ENCODE measurements at regions not wholly inside any gene's neighbourhood (a gene's known extent, or its start where the extent isn't known, plus 50 kb on each side); places are given as distances from the start of the nearest gene placed in this dataset.

DNA sequence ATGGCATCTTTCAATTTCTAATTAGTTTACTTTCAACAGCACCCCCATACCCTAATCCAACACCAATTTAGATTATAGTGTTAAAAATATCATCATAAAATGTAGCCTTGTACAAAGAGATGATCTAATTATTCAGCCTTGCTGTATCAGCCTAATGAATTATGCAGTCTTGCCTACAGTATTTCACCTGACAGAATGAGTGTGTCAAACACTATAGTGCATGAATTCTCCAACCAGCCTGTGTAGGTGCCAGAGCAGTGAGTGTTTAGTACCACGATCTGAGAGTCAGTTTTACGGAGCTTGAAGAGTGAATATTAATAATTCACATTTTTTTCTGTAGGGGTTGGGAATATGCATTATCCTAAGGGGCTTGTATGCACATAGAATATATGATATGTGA is 411.6 kb upstream of the SLC14A2 start:
- Mint-ChIP-seq H3K27ac (ENCODE audit: unreplicated experiment) (no peak overlapping the region), H3K27me3 (ENCODE audit: low read depth, unreplicated experiment) (no peaks in the 10 kb centered on the region), H3K4me3 (ENCODE audit: unreplicated experiment) (no peak overlapping the region), H3K4me1 (ENCODE audit: low read depth, unreplicated experiment) (no peaks in the 10 kb centered on the region), H3K36me3 (ENCODE audit: low read depth, unreplicated experiment) (no peaks in the 10 kb centered on the region), H3K9me3 (ENCODE audit: unreplicated experiment) (no peaks in the 10 kb centered on the region)
- FAIRE-seq (no peak), DNase-seq (ENCODE audit: low read depth) (no peak)
- Histone ChIP-seq H3K27ac (ENCODE audit: low read depth, low read length) (no peak overlapping the region), H3K4me2 (ENCODE audit: low read length) (no peak overlapping the region), H3K4me3 (ENCODE audit: insufficient read depth, low read depth, low read length) (no peak overlapping the region), H3K9ac (ENCODE audit: low read length) (no peak overlapping the region), H3K9me3 (ENCODE audit: insufficient read depth, low read depth, low read length) (peaks cover 4% of the 10 kb centered on the region), H4K20me1 (ENCODE audit: insufficient read depth, low read length) (no peaks in the 10 kb centered on the region), H3K27me3 (ENCODE audit: insufficient read depth, low read length) (no peaks in the 10 kb centered on the region), H3K79me2 (ENCODE audit: insufficient read depth, low read length) (no peaks in the 10 kb centered on the region), H2AFZ (ENCODE audit: low read depth, low read length) (no peak overlapping the region), H3K36me3 (ENCODE audit: insufficient read depth, low read length) (no peaks in the 10 kb centered on the region), H3K4me1 (ENCODE audit: insufficient read depth, low read length) (no peaks in the 10 kb centered on the region)
- no peak for TF ChIP-seq EZH2 (IDR thresholded peaks at IDR 0.05; ENCODE audit: insufficient read depth, low read length)
- TF ChIP-seq, protein P1, sequence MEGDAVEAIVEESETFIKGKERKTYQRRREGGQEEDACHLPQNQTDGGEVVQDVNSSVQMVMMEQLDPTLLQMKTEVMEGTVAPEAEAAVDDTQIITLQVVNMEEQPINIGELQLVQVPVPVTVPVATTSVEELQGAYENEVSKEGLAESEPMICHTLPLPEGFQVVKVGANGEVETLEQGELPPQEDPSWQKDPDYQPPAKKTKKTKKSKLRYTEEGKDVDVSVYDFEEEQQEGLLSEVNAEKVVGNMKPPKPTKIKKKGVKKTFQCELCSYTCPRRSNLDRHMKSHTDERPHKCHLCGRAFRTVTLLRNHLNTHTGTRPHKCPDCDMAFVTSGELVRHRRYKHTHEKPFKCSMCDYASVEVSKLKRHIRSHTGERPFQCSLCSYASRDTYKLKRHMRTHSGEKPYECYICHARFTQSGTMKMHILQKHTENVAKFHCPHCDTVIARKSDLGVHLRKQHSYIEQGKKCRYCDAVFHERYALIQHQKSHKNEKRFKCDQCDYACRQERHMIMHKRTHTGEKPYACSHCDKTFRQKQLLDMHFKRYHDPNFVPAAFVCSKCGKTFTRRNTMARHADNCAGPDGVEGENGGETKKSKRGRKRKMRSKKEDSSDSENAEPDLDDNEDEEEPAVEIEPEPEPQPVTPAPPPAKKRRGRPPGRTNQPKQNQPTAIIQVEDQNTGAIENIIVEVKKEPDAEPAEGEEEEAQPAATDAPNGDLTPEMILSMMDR (IDR thresholded peaks at IDR 0.05; ENCODE audit: insufficient read depth, low read depth, low read length) = no peak

DNA sequence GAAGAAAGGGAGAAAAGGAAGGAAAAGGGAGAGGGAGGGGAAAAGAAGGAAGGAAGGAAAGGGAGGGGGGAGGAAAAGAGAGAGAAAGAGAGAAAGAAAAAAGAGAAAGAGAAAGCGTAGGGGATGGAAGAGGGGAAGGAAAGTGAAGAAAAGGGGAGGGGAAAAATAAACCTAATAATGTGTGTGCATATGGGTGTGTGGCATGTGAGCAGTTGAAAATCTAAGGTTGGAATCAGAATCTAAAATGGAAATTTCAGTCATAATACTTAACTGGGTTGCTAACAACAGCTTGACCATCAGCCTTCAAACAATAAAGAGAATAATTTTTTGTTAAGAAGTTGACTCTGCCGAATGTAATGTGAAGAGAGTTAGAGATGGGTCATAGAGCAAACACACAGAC is 407.9 kb upstream of the SLC14A2 start:
- no peaks in the 10 kb centered on the region for H3K9me3 Mint-ChIP-seq (ENCODE audit: unreplicated experiment)
- H3K27me3 ChIP-seq (ENCODE audit: insufficient read depth, low read length) = no peaks in the 10 kb centered on the region
- no peak for FAIRE-seq

DNA sequence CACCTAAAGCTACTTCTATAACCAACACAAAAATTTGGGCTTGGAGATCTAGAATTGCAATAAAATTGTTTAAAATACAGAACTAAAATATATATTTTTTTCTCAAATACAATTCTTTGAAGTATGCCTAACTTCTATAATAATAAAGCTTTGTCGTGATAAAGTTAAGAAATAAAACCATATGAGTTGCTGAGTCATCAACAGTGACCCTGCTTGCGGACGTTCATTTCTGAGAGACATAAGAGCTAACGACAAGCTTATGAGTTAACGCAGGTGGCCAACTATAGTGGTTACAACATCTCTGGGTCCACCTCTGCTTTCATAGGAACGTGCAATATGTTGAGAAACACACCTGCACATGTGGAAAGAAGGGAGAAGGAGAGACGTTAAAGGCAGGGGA is 407.1 kb upstream of the SLC14A2 start:
- Histone ChIP-seq H3K4me1 (ENCODE audit: insufficient read depth, low read length) (no peaks in the 10 kb centered on the region), H4K20me1 (ENCODE audit: insufficient read depth, low read length) (no peaks in the 10 kb centered on the region), H3K27ac (ENCODE audit: low read depth, low read length) (no peak overlapping the region), H3K9me3 (ENCODE audit: insufficient read depth, low read depth, low read length) (no peaks in the 10 kb centered on the region), H2AFZ (ENCODE audit: low read depth, low read length) (no peak overlapping the region), H3K4me2 (ENCODE audit: low read length) (no peak overlapping the region), H3K9ac (ENCODE audit: low read length) (no peak overlapping the region), H3K4me3 (ENCODE audit: insufficient read depth, low read depth, low read length) (no peak overlapping the region), H3K79me2 (ENCODE audit: insufficient read depth, low read length) (no peaks in the 10 kb centered on the region), H3K27me3 (ENCODE audit: insufficient read depth, low read length) (no peaks in the 10 kb centered on the region), H3K36me3 (ENCODE audit: insufficient read depth, low read length) (no peaks in the 10 kb centered on the region)
- H3K27me3 Mint-ChIP-seq (ENCODE audit: low read depth, unreplicated experiment) = peaks cover 2% of the 10 kb centered on the region
- no peak for FAIRE-seq
- no peaks in the 10 kb centered on the region for H3K4me1 Mint-ChIP-seq (ENCODE audit: low read depth, unreplicated experiment)
- no peak for DNase-seq (ENCODE audit: low read depth)
- no peak overlapping the region for H3K4me3 Mint-ChIP-seq (ENCODE audit: unreplicated experiment)
- no peak for TF ChIP-seq EZH2 (IDR thresholded peaks at IDR 0.05; ENCODE audit: insufficient read depth, low read length)
- TF ChIP-seq, protein P1 (IDR thresholded peaks at IDR 0.05; ENCODE audit: insufficient read depth, low read depth, low read length) = no peak
- no peak overlapping the region for H3K27ac Mint-ChIP-seq (ENCODE audit: unreplicated experiment)
- no peaks in the 10 kb centered on the region for H3K36me3 Mint-ChIP-seq (ENCODE audit: low read depth, unreplicated experiment)
- no peaks in the 10 kb centered on the region for H3K9me3 Mint-ChIP-seq (ENCODE audit: unreplicated experiment)

More for the DNA sequence above, 407.9 kb upstream of the SLC14A2 start:
- no peak for DNase-seq (ENCODE audit: low read depth)
- H3K4me3 ChIP-seq (ENCODE audit: insufficient read depth, low read depth, low read length) = no peak overlapping the region
- H3K36me3 ChIP-seq (ENCODE audit: insufficient read depth, low read length) = no peaks in the 10 kb centered on the region
- no peaks in the 10 kb centered on the region for H3K9me3 ChIP-seq (ENCODE audit: insufficient read depth, low read depth, low read length)
- H2AFZ ChIP-seq (ENCODE audit: low read depth, low read length) = no peak overlapping the region
- Mint-ChIP-seq H3K27ac (ENCODE audit: unreplicated experiment) (no peak overlapping the region), H3K4me1 (ENCODE audit: low read depth, unreplicated experiment) (no peaks in the 10 kb centered on the region), H3K4me3 (ENCODE audit: unreplicated experiment) (no peak overlapping the region), H3K27me3 (ENCODE audit: low read depth, unreplicated experiment) (peaks cover 2% of the 10 kb centered on the region), H3K36me3 (ENCODE audit: low read depth, unreplicated experiment) (no peaks in the 10 kb centered on the region)
- TF ChIP-seq EZH2 (IDR thresholded peaks at IDR 0.05; ENCODE audit: insufficient read depth, low read length) = no peak
- TF ChIP-seq, protein P1 (IDR thresholded peaks at IDR 0.05; ENCODE audit: insufficient read depth, low read depth, low read length) = no peak
- H3K79me2 ChIP-seq (ENCODE audit: insufficient read depth, low read length) = no peaks in the 10 kb centered on the region
- H3K27ac ChIP-seq (ENCODE audit: low read depth, low read length) = no peak overlapping the region
- H4K20me1 ChIP-seq (ENCODE audit: insufficient read depth, low read length) = no peaks in the 10 kb centered on the region
- H3K4me2 ChIP-seq (ENCODE audit: low read length) = no peak overlapping the region
- no peaks in the 10 kb centered on the region for H3K4me1 ChIP-seq (ENCODE audit: insufficient read depth, low read length)
- H3K9ac ChIP-seq (ENCODE audit: low read length) = no peak overlapping the region

Measured in astrocyte (in vitro differentiated cells and primary cell).